ENCODE measurements at regions not wholly inside any gene's neighbourhood (a gene's known extent, or its start where the extent isn't known, plus 50 kb on each side); places are given as distances from the start of the nearest gene placed in this dataset.
"Not testable (repeated sequence)": the region's sequence is repeated elsewhere in the genome, so short reads cannot be mapped to it uniquely, and the experiment has no call there.

DNA sequence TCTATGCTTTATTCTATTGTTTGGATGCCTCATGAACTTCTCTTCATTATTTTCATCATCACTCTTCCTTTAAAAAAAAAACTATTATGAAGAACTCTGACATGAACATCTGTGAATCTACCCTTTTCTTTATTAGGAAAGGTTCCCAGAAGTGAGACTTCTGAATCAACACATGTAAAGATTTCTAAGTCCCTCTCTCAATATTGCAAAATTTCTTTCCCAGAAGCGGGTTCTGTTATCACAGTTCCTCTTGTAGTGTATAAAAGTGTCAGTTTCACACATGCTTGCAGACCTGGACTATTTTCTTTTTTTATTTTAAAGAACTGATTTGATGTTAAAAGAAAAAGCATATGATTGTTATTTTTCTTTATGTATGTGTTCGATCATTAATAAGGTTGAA lies 330.8 kb upstream of the KLF3 start:
- ATAC-seq (no peak), DNase-seq (no peak)

DNA sequence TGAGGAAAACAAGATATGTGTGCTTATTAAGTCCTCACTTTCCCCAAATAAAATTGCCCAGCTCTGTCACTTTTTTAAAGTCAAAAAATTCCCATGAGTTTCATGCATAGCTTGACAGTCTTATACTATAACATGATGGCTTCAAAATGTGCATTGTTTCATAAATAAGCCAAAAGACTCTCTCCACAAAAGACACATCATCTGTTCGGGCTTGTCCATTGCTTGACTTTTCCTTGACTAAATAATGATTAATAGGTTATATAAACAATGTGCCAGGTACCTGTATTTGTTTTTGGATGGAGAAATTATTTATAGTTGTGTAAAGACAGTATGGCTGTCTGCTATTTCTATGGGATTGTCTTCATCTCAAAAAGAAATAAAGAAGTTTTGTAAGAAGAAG lies 329.2 kb upstream of the KLF3 start:
- DNase-seq (no peak), ATAC-seq (no peak)

- ATAC-seq, DNase-seq: not testable (repeated sequence)
Observed at GRCh38 chr4:38338939-38339338, 325.1 kb upstream of the KLF3 start.

DNA sequence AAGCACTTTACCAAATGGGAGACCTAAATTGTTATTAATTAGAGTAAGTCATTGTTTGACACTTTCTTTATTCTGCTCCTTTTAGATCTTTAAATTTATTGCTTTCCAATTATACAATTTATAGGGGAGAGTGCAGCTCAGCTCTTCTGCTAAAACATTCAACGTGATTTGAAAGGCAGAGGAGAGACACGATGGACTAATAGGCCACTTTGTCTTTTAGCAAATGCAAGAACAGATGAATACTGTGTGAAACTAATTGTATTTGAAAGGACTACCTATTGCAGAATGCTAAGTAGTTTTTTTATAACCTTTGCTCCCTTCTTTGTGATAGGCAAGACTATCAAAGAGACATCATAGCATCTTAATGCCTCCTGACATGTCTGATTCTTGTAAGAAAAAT lies 320.4 kb upstream of the KLF3 start:
- ATAC-seq (no peak), DNase-seq (no peak)

DNA sequence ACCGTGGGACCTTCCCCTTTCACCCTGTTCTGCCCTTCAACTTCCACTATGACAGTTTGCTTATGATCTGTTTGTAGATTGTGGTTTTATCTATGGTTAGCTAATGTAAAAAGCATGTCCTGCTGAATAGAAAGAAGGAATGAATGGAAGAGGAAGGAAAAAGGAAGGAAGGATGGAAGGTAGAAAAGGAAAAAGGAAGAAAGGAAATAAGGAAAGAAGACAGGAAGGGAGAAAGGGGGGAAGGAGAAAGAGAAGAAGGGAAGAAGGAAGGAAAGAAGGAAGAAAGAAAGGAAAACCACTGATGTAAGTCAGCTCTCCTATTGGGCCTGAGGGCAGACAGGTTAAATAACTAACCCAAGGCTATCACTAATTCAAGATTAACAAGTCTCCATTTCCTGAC lies 319.1 kb upstream of the KLF3 start:
- ATAC-seq = no peak

DNA sequence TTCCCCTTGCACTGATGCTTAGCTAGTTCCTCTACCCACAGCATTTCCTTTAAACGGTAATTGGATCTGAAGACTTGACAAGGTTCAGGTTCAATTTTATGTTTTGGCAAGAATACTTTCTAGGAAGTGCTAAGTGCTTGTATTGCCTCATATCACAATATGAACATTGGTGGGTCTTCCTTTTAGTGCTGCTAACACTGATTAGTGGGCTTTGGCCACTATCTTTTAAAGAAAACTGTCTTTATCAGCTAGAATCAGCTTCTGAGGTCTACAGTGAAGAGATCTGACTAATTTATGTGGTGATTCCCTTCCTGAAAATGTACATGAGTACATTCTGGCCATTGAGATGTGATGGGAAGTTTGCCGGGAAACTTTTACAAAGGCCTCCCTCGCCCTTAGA lies 316.7 kb upstream of the KLF3 start:
- ATAC-seq (no peak), DNase-seq (no peak)

More for the DNA sequence above, 319.1 kb upstream of the KLF3 start:
- DNase-seq = no peak

DNA sequence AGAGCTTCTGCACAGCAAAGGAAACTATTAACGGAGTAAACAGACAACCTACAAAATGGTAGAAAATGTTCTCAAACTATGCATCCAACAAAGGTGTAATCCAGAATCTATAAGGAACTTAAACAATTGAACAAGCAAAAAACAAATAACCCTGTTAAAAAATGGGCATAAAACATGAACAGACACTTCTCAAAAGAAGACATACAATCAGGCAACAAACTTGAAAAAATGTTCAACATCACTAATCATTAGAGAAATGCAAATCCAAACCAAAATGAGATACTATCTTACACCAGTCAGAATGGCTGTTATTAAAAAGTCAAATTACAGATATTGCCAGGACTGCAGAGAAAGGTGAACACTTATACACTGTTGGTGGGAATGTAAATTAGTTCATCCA lies 309.6 kb upstream of the KLF3 start:
- DNase-seq = no peak

GRCh38 chr4:38354872-38355271 lies 309.1 kb upstream of the KLF3 start:
- DNase-seq (no peak), ATAC-seq (no peak)

More for the DNA sequence above, 309.6 kb upstream of the KLF3 start:
- no peak for ATAC-seq

GRCh38 chr4:38356686-38357085 lies 307.3 kb upstream of the KLF3 start:
- no peak for ATAC-seq
- no peak for DNase-seq

DNA sequence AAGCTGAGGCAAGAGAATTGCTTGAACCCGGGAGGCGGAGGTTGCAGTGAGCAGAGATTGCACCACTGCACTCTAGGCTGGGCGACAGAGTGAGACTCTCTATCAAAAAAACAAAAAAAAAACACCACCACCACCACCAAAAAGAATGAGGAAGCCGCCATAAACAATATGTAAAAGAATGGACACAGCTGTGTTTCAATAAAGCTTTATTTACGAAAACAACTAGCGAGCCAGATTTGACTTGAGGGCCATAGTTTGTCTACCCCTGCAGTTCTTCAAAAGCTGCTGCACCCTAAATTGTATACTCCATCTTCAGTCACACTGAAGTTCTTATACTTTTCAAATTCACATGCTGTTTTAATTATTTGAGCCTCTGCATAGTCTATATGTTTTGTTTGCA lies 306.5 kb upstream of the KLF3 start:
- no peak for DNase-seq
- ATAC-seq = no peak

DNA sequence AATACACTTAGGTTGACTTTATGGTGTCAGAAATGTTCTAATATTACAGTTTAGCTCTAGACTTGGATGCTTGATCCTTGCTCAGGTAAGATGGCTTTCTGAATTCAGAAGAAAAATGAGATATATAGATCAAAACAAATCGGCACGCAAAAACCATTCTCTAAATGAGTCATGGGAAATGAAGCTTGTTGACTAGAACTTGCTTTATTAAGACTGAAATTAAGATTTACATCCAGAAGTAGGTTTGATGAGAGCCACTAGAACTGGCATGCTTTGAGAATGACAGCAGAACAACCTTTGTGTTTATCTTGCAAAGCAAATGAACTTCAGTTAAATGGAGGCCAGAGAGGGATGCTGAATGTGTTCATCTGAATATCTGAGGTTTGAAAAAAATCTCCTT lies 304.9 kb upstream of the KLF3 start:
- no peak for ATAC-seq
- no peak for DNase-seq

- ATAC-seq (no peak), DNase-seq (no peak)
Observed at GRCh38 chr4:38360201-38360600, 303.8 kb upstream of the KLF3 start.

GRCh38 chr4:38364383-38364963 lies 299.5 kb upstream of the KLF3 start:
- ATAC-seq (no peak), DNase-seq (no peak)

GRCh38 chr4:38365261-38365660 lies 298.7 kb upstream of the KLF3 start:
- no peak for DNase-seq
- no peak for ATAC-seq

GRCh38 chr4:38365748-38366310 lies 298.2 kb upstream of the KLF3 start:
- DNase-seq (no peak), ATAC-seq (no peak)

GRCh38 chr4:38366456-38366855 lies 297.5 kb upstream of the KLF3 start:
- ATAC-seq = no peak

DNA sequence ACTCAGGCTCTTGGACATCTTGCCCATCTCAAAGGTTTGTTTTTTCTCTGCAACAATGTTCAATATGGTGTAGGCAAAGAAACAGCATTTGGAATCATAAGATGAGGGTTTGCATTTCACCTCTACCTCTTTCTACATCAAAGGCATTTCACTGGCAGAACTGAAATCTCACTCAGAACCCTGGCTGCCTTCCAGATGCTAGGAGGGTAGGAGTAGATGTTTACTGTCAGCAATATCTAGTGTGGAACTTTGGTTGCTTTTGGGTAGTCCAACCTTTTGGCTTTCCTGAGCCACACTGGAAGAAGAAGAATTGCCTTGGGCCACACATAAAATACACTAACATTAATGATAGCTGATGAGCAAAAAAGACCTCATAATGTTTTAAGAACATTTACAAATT lies 297.0 kb upstream of the KLF3 start:
- no peak for DNase-seq
- no peak for ATAC-seq

More at GRCh38 chr4:38366456-38366855, 297.5 kb upstream of the KLF3 start:
- DNase-seq = no peak

GRCh38 chr4:38367642-38368174 lies 296.3 kb upstream of the KLF3 start:
- DNase-seq (no peak), ATAC-seq (no peak)

GRCh38 chr4:38368613-38369012 lies 295.4 kb upstream of the KLF3 start:
- no peak for DNase-seq
- no peak for ATAC-seq

- DNase-seq = no peak
- ATAC-seq = no peak
Observed at GRCh38 chr4:38371391-38371851, 292.6 kb upstream of the KLF3 start.

GRCh38 chr4:38373375-38373774 lies 290.6 kb upstream of the KLF3 start:
- DNase-seq (no peak), ATAC-seq (no peak)

DNA sequence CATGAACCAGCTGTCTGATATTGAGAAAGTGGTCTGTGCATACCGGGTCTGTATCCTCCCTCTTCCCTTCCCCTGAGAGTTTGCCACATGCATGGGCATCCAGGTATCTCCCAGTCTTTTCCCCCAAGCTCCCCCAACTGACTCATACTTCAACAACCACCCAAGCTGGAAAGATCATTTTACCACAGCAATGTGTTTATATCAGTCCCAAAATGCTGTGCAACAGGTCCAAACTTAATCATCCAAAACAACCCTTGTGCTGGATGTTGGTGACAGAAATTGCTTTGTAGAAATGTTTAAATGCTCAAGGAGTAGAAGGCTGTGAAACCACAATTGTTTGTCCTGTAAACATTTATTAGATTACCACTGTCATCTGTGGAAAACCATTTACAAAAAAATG lies 286.8 kb upstream of the KLF3 start:
- no peak for ATAC-seq

DNA sequence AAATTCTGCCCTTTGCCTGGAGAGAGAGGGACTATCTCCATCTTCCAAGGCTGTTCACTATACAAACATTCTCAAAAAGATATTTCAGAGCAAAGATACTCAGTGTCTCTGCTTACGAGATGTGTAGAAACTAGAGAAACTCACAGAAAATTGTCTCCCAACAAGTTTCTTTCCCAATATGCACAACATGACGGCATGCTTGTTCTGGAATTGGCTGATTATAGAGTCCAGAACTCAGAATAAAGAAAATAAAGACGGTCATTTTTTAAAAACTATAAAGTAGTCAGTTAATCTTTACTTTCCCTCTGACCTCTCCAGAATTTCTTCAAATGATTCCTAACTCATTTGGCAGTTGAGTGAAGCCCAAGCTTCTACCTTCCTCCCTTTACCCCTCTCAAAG lies 285.5 kb upstream of the KLF3 start:
- ATAC-seq = no peak
- DNase-seq = no peak

More for the DNA sequence above, 286.8 kb upstream of the KLF3 start:
- no peak for DNase-seq

- ATAC-seq (no peak), DNase-seq (no peak)
Observed at GRCh38 chr4:38381788-38382187, 282.2 kb upstream of the KLF3 start.

Data from stimulated activated naive CD8-positive, alpha-beta T cell treated with anti-CD3 and anti-CD28 coated beads, Interleukin-15, Interleukin-2, amounts not matched to agents 100 U/mL and 50 U/mL, for 24 hours (primary cell).